NCI-H1417 (cell line): ENCODE measurements at regions not wholly inside any gene's neighbourhood (a gene's known extent, or its start where the extent isn't known, plus 50 kb on each side); places are given as distances from the start of the nearest gene placed in this dataset.
"Not testable (repeated sequence)": the region's sequence is repeated elsewhere in the genome, so short reads cannot be mapped to it uniquely, and the experiment has no call there.

Source experiments
- DNase-seq, 3 experiments: peaks; one replicate each; lab custom pipeline; 2025; lab: John Stamatoyannopoulos, UW

DNA sequence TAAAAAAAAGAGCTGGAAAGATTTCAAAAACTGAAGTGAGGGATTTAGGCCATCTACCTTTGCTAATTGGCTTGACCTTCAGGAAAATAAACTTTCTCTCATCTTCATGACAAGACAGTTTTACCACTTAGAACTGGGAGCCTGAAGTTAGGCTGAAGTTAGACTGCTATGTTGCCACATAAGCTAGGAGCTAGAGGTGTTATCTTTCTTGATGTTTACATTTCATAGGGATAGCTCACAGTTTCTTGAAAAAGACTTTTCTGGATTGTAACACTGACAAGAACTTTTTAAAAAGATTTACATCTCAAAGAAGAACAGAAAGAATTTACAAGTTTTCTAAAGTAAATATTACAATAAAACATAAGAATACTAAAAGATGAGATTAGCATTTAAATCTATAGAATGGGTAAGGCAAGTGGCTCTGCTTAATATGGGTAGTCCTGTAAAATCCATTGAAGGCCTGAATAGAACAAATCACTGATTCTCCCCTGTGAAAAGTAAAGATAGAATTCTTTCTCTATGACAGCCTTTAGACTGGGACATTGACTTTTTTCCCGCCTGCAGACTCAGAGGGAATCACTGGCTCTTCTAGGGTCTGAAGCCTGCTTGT is 1665.4 kb upstream of the CDH9 start:
- DNase-seq: no peak

DNA sequence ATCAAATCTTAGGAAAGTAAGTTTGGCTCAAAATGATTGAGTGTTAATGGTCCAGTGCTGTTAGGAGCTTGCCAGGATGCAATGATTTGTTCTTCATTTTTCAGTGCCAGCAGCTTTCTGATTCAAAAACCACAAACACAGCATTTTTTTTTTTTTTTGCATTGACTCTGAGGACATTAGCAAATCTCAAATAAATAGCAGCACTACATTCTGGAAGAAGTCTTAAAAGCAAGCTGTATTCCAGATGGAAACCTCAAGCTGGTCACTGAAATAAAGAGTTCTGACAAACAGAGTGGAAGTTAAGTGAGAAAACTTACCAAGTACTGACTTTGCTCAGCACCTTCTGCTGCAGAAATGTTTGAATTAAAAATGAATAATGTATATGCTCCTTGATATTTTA is 1653.1 kb upstream of the CDH9 start:
- DNase-seq: no peak

GRCh38 chr5:28685794-28686193 is 1647.4 kb upstream of the CDH9 start:
- DNase-seq: peak in 1 of 3 experiments; percentile 19

DNA sequence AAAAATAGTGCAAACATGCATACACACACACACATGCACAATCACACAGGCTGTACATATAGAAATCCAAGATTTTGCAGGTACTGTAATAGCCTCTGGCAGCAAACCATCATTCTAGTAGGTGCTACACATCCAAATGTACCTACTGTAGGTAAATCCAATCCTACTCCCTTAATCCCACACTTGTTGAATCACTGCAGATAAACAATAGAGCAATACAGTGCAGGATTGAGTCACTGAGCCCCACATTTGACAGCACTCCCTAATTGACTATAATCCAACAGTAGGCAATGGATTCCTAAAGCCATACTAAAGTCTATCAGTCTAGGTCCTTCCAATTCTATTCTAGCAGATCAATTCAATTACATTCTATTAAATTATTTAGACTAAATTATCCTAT is 1640.5 kb upstream of the CDH9 start:
- DNase-seq: no peak

- no peak for DNase-seq
These were observed 1627.7 kb upstream of the CDH9 start for GRCh38 chr5:28666110-28666509.

GRCh38 chr5:28648108-28648507 is 1609.7 kb upstream of the CDH9 start:
- DNase-seq: peak in 1 of 3 experiments; percentile 21

DNA sequence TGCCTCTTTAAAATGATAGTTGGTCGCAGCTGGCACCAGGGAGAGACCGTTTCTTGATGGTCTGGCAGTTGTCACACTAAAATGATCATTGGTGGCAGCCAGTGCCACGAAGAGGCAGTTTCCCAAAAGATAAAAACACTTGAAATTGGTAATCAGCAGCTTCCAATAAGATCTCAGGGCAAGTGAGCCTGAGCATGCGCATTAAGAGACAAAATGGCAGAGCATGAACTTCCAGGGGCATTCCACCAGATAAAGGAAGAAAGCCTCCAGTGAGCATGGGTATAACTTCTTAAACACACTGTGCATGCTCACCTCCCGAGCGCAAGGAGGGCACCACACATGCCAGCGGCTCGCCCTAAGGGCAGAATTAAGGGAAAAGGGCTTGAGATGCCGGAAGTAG is 1594.2 kb upstream of the CDH9 start:
- DNase-seq: no peak

DNA sequence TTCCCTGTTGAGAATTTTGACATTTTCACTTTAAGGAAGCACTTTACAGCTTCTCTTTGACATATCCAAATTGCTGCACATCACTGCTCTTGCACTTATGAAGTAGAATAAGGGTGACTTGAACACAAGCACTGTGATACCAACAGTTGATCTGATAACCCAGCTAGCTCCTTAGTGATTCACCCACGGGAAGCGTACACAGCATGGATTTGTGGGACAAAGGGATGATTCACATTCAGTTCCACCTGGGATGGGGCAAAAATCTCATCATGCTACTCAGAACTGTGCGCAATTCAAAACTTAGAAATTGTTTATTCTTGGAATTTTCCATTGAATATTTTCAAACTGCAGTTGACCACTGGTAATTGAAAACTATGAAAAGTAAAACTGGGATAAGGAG is 1565.5 kb upstream of the CDH9 start:
- DNase-seq: no peak

GRCh38 chr5:28602429-28602828 is 1564.0 kb upstream of the CDH9 start:
- no peak for DNase-seq

GRCh38 chr5:28596707-28597106 is 1558.3 kb upstream of the CDH9 start:
- DNase-seq: not testable (repeated sequence)

GRCh38 chr5:28580616-28581015 is 1542.2 kb upstream of the CDH9 start:
- DNase-seq: no peak

DNA sequence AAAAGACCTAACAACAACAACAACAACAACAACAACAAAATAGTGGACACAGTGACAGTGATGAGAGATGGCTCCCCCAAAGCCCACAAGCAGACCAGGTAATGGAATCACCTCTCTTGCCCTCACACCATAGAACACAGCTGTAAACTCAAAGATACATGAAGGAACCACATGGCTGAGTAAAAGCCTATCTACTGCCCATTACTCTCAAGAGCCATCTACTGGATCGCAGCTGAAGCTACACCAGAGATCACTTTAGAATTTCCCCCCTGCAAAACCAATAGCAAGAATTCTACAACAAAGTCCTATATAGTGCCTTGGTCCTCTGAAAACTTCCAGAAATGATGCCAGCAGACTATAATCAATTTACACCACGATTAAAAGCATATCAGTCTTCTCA is 1537.6 kb upstream of the CDH9 start:
- DNase-seq: peak in 1 of 3 experiments; percentile 21

GRCh38 chr5:28575368-28575767 is 1537.0 kb upstream of the CDH9 start:
- DNase-seq: no peak

- no peak for DNase-seq
These were observed 1536.2 kb upstream of the CDH9 start for GRCh38 chr5:28574606-28575005.

DNA sequence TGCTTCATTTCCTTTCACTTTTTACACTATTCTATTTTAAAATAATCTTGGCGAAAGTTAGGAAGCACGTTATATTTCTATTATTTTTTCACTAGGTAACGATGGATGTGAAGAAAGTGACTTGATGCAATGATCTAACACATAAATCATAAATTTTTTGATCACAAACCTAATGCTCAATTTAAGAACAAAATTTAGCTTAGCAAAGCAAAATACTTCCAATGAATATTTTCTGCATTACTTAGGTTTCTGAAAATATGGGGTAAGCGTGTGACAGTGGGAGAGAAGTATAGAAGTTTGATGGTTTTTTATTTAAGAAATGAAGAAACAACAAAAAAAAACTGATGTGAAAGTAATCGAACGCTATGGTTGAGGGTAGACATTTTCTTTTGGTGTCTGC is 1528.7 kb upstream of the CDH9 start:
- no peak for DNase-seq

GRCh38 chr5:28561522-28561921 is 1523.1 kb upstream of the CDH9 start:
- DNase-seq: no peak

- peak in 1 of 3 experiments; percentile 28 for DNase-seq
These were observed 1519.8 kb upstream of the CDH9 start for GRCh38 chr5:28558196-28558595.

GRCh38 chr5:28557114-28557513 is 1518.7 kb upstream of the CDH9 start:
- no peak for DNase-seq

DNA sequence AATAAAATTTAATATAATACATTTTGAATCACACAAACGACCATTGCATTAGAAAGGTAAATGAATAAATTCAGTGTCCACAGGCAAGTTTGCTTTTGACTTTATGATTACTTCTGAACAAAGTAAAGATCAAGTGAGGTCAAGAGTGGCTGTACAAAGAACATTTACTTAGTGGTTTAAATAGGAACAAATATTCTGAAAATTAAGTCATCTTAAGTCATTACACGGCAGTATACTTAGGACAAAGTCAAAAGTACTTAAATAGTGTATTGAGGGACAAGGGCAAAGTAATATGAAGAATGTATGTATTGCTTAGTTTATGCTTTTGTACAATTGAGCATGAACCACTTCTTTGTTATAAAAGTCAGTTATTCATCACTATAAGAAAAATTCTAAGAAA is 1511.2 kb upstream of the CDH9 start:
- DNase-seq: no peak

DNA sequence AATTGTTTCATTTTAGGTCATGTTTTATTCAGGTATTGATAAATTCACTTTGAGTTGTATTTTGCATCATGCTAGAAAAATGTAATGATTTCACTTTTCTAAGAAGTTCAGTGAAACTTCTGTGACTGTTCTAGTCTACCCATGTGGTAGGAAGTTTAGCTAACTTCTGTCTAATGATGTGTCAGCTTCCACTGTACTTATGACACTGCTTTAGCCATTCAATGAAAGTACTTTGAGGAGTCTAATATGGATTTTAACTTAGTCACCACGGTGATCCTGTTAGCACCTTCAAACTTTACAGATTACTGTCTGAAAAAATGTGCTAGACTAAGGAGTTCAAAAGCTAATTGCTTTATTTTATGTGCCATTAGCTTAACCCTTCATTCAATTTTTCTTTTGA is 1510.5 kb upstream of the CDH9 start:
- DNase-seq: no peak

- DNase-seq: no peak
These were observed 1506.1 kb upstream of the CDH9 start for GRCh38 chr5:28544501-28544900.

GRCh38 chr5:28543473-28544098 is 1505.2 kb upstream of the CDH9 start:
- peak in 1 of 3 experiments; percentile 75 for DNase-seq

DNA sequence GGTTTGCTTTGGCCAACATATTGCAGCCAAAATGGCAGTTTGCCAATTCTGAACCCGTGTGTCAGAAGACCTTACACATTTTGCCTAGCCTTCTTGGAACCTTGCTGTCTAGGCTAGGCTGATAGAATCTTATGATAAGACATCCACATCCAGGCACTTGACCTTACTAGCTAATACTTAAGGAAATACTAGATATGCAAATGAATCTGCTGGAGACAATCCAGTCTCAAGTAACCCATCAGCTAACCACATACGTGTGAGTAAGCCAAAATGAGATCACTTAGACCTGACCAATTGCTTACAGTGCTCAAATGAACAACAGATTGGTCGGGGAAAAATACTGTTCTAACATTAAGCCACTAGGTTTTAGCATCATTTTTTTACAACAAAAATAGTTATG is 1504.6 kb upstream of the CDH9 start:
- DNase-seq: peak in 1 of 3 experiments; percentile 36
